IMR-90 (cell line): ENCODE measurements at regions not wholly inside any gene's neighbourhood (a gene's known extent, or its start where the extent isn't known, plus 50 kb on each side); places are given as distances from the start of the nearest gene placed in this dataset.
"Not testable (repeated sequence)": the region's sequence is repeated elsewhere in the genome, so short reads cannot be mapped to it uniquely, and the experiment has no call there.

Experiments used
- ATAC-seq: fragments of 200-7000 bp; cut with Tn5 transposase; 2 replicates; pipeline ENCODE4 v1.9.1; 2020; ENCODE audit warnings: low read depth, mild to moderate bottlenecking, moderate library complexity
- BruUV-seq: library from RNA; stranded (reverse); fragments of 400-500 nt; replicated peaks from 2 replicates; lab custom pipeline; 2021; lab: Mats Ljungman, UMichigan
- CTCF ChIA-PET: fragments of 300-600 bp; formaldehyde crosslinking; extraction: SDS; loops from one replicate; lab custom pipeline; 2021; ENCODE audit warnings: antibody characterized with exemption; lab: Yijun Ruan, JAX
- POLR2A ChIA-PET: fragments of 300-600 bp; sonication (Branson Sonifier 250); formaldehyde crosslinking; loops from one replicate; lab custom pipeline; 2022; ENCODE audit warnings: antibody characterized with exemption; ENCODE audit not compliant: unreplicated experiment; lab: Charles Lee
- DNase-seq: peaks from one replicate; pipeline ENCODE4 v3.0.0; 2013
- H2AFZ ChIP-seq: replicated peaks from 2 replicates; pipeline ENCODE3; 2013; ENCODE audit warnings: low read length, mild to moderate bottlenecking; ENCODE audit not compliant: poor library complexity
- H2AK5ac ChIP-seq: 2 replicates; pipeline ENCODE4 v1.6.1; 2013; ENCODE audit warnings: low read depth, low read length, inconsistent platforms
- H2AK9ac ChIP-seq: replicated peaks from 2 replicates; pipeline ENCODE3; 2013; ENCODE audit warnings: mild to moderate bottlenecking, low read depth, low read length, moderate library complexity; ENCODE audit not compliant: poor library complexity
- H2BK120ac ChIP-seq: 2 replicates; pipeline ENCODE4 v1.6.1; 2013; ENCODE audit warnings: low read depth, low read length, inconsistent platforms
- H2BK15ac ChIP-seq: 3 replicates; pipeline ENCODE4 v1.6.1; 2013; ENCODE audit warnings: low read depth, low read length, inconsistent platforms
- H2BK20ac ChIP-seq: 2 replicates; pipeline ENCODE4 v1.6.1; 2013; ENCODE audit warnings: low read depth, mild to moderate bottlenecking, inconsistent platforms, low read length, moderate library complexity
- H2BK5ac ChIP-seq: 2 replicates; pipeline ENCODE4 v1.6.1; 2013; ENCODE audit warnings: mild to moderate bottlenecking, low read depth, low read length, inconsistent platforms; ENCODE audit not compliant: poor library complexity, severe bottlenecking
- H3K14ac ChIP-seq: replicated peaks from 2 replicates; pipeline ENCODE4 v1.6.1; 2013; ENCODE audit warnings: low read depth, low read length, inconsistent platforms
- H3K18ac ChIP-seq: 2 replicates; pipeline ENCODE4 v1.6.1; 2013; ENCODE audit warnings: low read depth, low read length, control low read depth
- H3K23ac ChIP-seq: 2 replicates; pipeline ENCODE4 v1.6.1; 2013; ENCODE audit warnings: low read depth, low read length, inconsistent platforms
- H3K27ac ChIP-seq: 2 replicates; pipeline ENCODE4 v1.5.1; 2013; ENCODE audit warnings: mild to moderate bottlenecking, control low read depth, low read length; ENCODE audit not compliant: insufficient read depth
- H3K27me3 ChIP-seq: 2 replicates; pipeline ENCODE4 v1.6.1; 2013; ENCODE audit warnings: low read length; ENCODE audit not compliant: control insufficient read depth, insufficient read depth
- H3K36me3 ChIP-seq: 2 replicates; pipeline ENCODE4 v1.6.1; 2013; ENCODE audit warnings: low read length, mixed read lengths; ENCODE audit not compliant: control insufficient read depth, insufficient read depth
- H3K4ac ChIP-seq: 2 replicates; pipeline ENCODE4 v1.6.1; 2013; ENCODE audit warnings: low read depth, low read length, inconsistent platforms
- H3K4me1 ChIP-seq: 2 replicates; pipeline ENCODE4 v1.6.1; 2013; ENCODE audit warnings: low read length, mixed read lengths; ENCODE audit not compliant: control insufficient read depth, insufficient read depth
- H3K4me2 ChIP-seq: 2 replicates; pipeline ENCODE4 v1.6.1; 2013; ENCODE audit warnings: low read depth, mild to moderate bottlenecking, control low read depth, low read length, moderate library complexity
- H3K4me3 ChIP-seq: 2 replicates; pipeline ENCODE4 v1.5.1; 2013; ENCODE audit warnings: low read depth, mild to moderate bottlenecking, control low read depth, low read length, moderate library complexity; ENCODE audit not compliant: insufficient read depth
- H3K56ac ChIP-seq: 2 replicates; pipeline ENCODE4 v1.6.1; 2013; ENCODE audit warnings: low read length, inconsistent platforms; ENCODE audit not compliant: insufficient read depth; ENCODE audit errors: extremely low read depth
- H3K79me1 ChIP-seq, 2 experiments: 2 replicates each; pipeline ENCODE4 v1.6.1; 2013; ENCODE audit warnings: low read length in 2 of 2, inconsistent platforms in 1 of 2, low read depth in 1 of 2
- H3K9ac ChIP-seq: 2 replicates; pipeline ENCODE4 v1.6.1; 2013; ENCODE audit warnings: low read depth, low read length, control low read depth
- H3K9me1 ChIP-seq: 2 replicates; pipeline ENCODE4 v1.6.1; 2013; ENCODE audit warnings: low read length, inconsistent platforms; ENCODE audit not compliant: insufficient read depth
- H3K9me3 ChIP-seq: 2 replicates; pipeline ENCODE4 v1.6.1; 2013; ENCODE audit warnings: low read length; ENCODE audit not compliant: control insufficient read depth, insufficient read depth
- H4K20me1 ChIP-seq: 2 replicates; pipeline ENCODE4 v1.6.1; 2013; ENCODE audit warnings: low read length, inconsistent platforms; ENCODE audit not compliant: insufficient read depth
- H4K5ac ChIP-seq: 2 replicates; pipeline ENCODE4 v1.6.1; 2013; ENCODE audit warnings: mild to moderate bottlenecking, low read depth, low read length, control low read depth
- H4K8ac ChIP-seq, 2 experiments: 2 replicates each; pipeline ENCODE4 v1.6.1; 2013; ENCODE audit warnings: low read depth in 2 of 2, low read length in 2 of 2, control low read depth in 1 of 2, inconsistent platforms in 1 of 2
- H4K91ac ChIP-seq: 2 replicates; pipeline ENCODE4 v1.6.1; 2013; ENCODE audit warnings: low read depth, low read length, inconsistent platforms; ENCODE audit not compliant: insufficient read depth
- WGBS, 2 experiments: methylation state at CpG; one replicate each; pipeline versions ENCODE4 v1.1.5 to v1.1.7; 2013; ENCODE audit warnings: missing lambda C conversion rate in 2 of 2; ENCODE audit not compliant: insufficient read length in 1 of 2; ENCODE audit errors: extremely low coverage in 2 of 2; 5-methylcytosine and 5-hydroxymethylcytosine counted together
- dilution Hi-C: fragments of 300-500 bp; cut with HindIII; formaldehyde crosslinking; loops from one replicate; pipeline ENCODE4 v1.14.3; 2018; ENCODE audit warnings: low sequenced_read_pairs; ENCODE audit not compliant: unreplicated experiment
- in situ Hi-C: fragments of 300-500 bp; cut with MboI; formaldehyde crosslinking; loops from 3 replicates; pipeline ENCODE4 v1.14.3; 2019; ENCODE audit warnings: low sequenced_read_pairs, inconsistent platforms, mixed read lengths
- intact Hi-C: fragments of 100-400 bp; cut with micrococcal nuclease; formaldehyde crosslinking; loops from 2 replicates; pipeline ENCODE4 v1.10.0; 2022

- H3K23ac ChIP-seq, POLR2A ChIA-PET, H4K8ac ChIP-seq, H2AK5ac ChIP-seq, H3K4me2 ChIP-seq, H3K9ac ChIP-seq, intact Hi-C loops, H2AK9ac ChIP-seq, dilution Hi-C loops, H4K20me1 ChIP-seq, H3K9me3 ChIP-seq, H3K18ac ChIP-seq, H3K4ac ChIP-seq, H3K4me3 ChIP-seq, H4K5ac ChIP-seq, DNase-seq, H3K27ac ChIP-seq, H3K27me3 ChIP-seq, in situ Hi-C loops, H2BK120ac ChIP-seq, CTCF ChIA-PET, H2BK5ac ChIP-seq, H2BK20ac ChIP-seq, H3K79me1 ChIP-seq, BruUV-seq, H3K14ac ChIP-seq, H2BK15ac ChIP-seq, H4K91ac ChIP-seq, H3K4me1 ChIP-seq, H3K36me3 ChIP-seq, ATAC-seq, H3K56ac ChIP-seq, H3K9me1 ChIP-seq, H2AFZ ChIP-seq: not testable (repeated sequence)
- WGBS, 2 experiments = no CpG with 5 or more reads among the region's 2 CpGs
Observed at GRCh38 chr5:62237944-62238343, 68.1 kb upstream of the KIF2A start.
